Peyer's patch (tissue), 4 donors: ENCODE measurements at regions not wholly inside any gene's neighbourhood (a gene's known extent, or its start where the extent isn't known, plus 50 kb on each side); places are given as distances from the start of the nearest gene placed in this dataset.

Experiments
- POLR2A ChIP-seq, 2 donors: fragments of 450-650 bp; IDR thresholded peaks; one replicate each; pipeline ENCODE4 v1.5.1; 2017; ENCODE audit warnings: antibody characterized with exemption in 2 of 2, mild to moderate bottlenecking in 2 of 2, moderate library complexity in 2 of 2
- TF ChIP-seq, protein P1 (sequence below), 6 experiments: fragments of 450-650 bp in 4 of 6; fragments of 200-600 bp in 2 of 6; sonication (generic) in 1 of 6; IDR thresholded peaks; one replicate each; pipeline ENCODE4 v1.5.1; 2017 to 2019; ENCODE audit warnings: antibody characterized with exemption in 6 of 6, mild to moderate bottlenecking in 3 of 6, moderate library complexity in 1 of 6

DNA sequence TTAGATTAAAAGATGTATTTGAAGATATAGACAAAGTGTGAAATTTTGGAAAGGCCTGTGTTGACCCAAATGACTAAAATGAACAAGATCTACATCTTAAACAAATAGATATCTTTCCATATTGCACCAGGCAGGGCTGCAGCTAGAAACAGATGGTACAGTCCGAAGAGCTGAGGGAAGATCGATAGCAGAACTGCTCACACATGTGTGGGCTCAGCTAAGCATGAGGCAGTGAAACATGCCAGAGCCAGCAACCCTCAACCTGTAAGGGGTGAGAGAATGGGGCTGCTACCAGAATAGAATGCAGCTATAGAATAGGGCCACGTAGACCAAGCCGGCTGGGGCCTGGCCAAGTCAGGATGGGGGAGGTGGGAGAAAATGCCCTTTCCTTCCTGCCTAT is 87.8 kb downstream of the SLC5A7 start:
- TF ChIP-seq, protein P1, sequence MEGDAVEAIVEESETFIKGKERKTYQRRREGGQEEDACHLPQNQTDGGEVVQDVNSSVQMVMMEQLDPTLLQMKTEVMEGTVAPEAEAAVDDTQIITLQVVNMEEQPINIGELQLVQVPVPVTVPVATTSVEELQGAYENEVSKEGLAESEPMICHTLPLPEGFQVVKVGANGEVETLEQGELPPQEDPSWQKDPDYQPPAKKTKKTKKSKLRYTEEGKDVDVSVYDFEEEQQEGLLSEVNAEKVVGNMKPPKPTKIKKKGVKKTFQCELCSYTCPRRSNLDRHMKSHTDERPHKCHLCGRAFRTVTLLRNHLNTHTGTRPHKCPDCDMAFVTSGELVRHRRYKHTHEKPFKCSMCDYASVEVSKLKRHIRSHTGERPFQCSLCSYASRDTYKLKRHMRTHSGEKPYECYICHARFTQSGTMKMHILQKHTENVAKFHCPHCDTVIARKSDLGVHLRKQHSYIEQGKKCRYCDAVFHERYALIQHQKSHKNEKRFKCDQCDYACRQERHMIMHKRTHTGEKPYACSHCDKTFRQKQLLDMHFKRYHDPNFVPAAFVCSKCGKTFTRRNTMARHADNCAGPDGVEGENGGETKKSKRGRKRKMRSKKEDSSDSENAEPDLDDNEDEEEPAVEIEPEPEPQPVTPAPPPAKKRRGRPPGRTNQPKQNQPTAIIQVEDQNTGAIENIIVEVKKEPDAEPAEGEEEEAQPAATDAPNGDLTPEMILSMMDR (IDR thresholded peaks at IDR 0.05): no peak
- TF ChIP-seq POLR2A (IDR thresholded peaks at IDR 0.05): no peak
